GM19240 (cell line): ENCODE measurements at regions not wholly inside any gene's neighbourhood (a gene's known extent, or its start where the extent isn't known, plus 50 kb on each side); places are given as distances from the start of the nearest gene placed in this dataset.

Experiments
- DNase-seq: peaks from one replicate; pipeline ENCODE4 v3.0.0; 2011; ENCODE audit warnings: low spot score; ENCODE audit not compliant: insufficient read length

DNA sequence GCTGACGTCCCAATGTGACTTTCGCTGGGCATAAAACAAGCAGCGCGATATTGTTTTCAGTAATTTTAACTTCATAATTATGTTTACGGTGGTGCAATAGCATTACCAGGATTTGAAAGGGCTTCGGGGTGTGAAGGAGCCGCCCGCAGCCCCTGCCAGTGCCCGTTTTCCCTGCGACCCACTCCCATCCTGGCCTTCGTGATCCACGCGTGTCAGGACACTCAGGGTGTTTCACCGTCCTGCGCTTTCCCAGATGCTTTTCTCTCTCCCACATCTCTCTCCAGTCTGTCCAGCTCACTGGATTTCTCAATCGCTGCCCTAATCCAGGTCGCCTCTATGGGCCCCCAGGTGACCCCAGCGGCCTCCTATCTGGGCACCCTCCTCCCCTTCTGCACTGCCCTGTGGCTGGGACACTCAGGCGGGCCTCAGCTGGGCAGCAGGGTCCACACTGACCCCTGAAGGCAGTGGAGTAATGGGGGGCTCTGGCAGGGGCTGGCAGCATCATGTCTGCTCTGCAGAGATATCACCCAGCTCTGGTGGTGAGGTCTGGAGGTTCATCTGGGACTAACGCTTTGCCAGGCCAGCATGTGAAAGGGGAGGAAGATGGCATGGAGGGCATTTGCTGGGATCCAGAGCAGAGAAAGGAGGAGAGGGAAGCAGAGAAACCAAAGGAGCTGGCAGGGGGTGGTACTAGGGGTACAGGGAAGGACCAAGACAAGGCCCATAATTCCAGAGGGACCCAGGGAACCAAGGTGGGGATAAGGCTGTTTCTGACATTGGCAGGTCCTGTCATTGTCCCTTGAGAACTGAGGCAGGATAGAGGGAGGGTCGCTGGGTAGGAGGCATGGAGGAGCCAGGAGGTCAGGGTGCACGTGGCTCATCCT lies 622.8 kb downstream of the BRD1 start:
- DNase-seq = no peak

DNA sequence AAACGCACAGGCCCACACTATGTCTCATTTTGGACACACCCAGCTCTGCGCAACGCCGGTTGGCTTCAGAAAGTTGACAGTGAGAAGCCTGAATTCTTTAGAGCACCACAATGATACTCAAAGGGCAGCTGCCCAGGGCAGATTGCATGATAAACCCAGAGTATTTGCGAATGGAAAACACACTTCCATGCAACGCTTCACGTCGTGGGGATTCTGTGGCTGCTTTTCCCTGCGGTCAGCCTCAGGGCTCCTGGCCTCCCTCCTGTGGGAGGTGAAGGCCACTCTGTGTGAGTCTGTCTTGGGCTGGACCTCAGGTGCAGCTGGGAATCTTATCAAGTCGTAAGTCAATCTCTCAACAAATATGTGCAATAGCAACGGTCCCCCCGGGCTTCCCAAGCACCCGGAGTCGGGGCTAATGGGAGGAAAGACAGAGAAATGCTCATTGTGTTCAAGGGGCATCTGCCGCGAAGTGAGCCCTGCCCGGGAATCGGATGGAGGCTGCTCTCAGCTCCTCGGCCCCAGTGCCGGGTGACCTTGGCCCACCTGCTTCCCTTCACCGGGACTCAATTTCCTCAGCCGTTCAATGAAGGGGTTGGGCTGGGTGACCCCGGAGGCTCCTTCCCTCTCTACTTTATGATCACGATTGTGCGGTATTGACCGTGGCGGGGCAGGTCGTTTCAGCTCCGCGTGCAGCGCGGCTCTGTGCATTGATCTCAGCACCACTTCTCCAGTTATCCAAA lies 623.6 kb downstream of the BRD1 start:
- no peak for DNase-seq

DNA sequence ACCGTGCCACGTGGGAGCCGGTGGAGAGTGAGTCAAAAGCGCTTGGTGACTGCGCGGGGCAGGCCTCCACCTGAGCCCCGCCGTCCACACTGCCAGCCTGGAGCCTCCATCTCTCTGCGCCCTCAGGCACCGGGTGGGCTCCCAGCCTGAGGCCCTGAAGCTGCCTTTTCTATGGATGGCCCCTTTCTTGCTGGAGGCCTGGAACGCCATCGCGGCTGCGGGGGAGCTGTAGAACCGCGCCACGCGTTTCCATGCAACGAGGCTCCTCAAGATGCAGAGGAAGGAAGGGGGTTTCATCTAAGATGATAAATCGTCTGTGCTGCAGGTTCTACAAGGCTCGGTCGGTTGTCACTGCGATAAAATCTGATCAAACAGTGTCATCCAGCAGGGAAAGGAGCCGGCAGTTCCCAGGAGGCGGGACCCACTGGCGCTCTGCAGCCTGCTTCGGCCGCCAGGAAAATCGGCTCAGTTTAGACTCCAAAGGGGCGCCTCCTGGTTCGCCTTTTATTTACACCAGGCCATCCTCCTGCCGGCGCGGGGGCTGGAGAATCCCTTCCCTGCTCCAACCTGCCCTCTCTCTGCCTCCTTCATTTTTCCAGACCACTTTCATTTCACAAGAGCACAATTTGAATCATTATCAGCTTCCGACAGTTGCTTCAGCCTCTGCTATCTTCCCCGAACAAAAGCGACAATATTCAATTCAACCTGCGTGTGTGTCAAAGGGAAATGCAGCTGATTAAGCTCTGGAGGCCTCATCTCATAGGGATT lies 624.4 kb downstream of the BRD1 start:
- no peak for DNase-seq

DNA sequence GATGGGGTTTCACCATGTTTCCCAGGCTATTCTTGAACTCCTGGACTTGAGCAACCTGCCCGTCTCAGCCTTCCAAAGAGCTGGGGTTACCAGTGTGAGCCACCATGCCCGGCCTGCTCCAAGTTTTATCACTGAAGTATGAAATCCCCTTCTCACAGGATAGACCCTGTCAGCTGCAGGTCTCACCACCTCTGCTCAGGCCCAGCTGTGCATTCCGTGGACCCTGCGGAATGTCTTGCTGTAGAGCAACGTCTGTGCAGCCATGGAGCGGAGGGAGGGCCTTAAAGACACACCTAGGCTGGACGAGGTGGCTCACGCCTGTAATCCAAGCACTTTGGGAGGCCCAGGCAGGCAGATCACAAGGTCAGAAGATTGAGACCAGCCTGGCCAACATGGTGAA lies 625.4 kb downstream of the BRD1 start:
- no peak for DNase-seq

DNA sequence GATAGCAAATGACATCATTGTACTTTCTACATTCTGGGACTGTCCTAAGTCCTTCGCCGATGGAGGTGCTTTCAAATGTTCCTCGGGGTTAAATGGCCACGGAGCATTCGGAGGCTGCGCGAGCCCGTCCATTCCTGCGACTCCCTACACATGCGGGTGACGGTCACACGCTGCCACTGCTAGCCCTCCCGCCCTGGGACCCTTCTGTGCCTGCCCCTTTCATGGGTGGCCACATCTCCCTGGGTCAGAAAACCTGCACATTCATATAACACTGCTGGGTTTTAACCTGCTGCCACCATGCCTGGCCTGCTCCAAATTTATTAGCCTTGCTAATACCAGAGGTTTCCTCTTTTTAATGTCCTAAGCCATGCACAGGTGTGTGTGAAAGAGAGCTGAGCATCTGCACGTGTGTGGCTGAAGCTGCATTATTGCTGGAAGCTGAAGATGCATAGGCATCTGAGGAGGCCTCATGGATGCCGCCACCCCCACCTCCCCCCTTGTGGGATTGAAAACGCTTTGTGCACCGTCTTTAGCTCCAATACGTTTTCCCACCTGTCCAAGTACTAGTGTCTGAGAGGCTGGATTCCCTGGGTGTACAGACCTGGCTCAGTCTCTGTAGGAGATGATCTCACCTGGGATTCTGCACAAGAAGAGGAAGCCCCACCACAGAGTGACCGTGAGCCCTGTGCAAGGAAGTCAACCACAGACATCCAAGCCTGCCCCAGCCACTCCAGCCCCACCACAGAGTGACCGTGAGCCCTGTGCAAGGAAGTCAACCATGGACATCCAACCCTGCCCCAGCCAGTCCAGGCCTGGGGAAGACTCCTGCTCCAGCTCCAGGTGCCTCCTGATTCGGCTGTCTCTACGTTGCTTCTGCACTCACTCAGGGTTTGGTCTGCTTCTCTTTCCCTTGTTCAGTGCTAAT lies 626.4 kb downstream of the BRD1 start:
- no peak for DNase-seq

DNA sequence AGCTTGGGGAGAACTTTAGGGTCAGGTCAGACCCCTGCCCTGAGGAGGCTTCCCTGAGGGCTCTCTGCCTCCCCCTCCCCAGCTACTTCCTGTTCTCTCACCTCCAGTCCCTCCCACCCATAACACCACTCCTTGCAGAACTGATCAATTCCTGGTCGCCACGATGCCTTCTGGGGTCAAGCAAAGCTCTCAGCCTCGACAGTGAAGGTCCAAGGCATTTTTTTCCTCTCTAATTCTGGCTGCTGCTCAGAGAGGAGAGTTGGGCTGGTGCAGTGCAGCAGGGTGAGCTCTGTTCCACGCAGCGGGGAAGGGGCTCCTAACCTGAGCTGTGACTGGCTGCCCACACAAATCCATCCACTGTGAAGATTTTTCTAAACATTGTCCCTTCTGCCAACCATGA lies 628.4 kb downstream of the BRD1 start:
- no peak for DNase-seq

DNA sequence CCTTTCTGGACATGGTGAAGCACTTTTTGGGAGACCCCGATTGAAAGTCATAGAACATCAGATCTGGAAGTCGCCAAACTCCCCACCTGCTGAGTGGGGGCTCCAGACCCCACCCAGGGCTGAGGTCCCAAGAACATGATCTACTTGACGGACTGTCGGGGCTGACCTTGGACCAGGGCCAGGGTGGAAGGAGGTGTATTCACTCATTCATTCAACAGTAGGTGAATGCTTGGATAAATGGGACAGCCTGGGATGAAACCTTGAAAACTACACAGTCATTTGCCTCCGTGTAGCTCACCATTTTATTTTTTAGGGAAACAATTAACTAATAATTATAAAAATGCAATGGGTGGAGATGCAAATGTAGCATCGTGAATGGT lies 629.0 kb downstream of the BRD1 start:
- DNase-seq = no peak

DNA sequence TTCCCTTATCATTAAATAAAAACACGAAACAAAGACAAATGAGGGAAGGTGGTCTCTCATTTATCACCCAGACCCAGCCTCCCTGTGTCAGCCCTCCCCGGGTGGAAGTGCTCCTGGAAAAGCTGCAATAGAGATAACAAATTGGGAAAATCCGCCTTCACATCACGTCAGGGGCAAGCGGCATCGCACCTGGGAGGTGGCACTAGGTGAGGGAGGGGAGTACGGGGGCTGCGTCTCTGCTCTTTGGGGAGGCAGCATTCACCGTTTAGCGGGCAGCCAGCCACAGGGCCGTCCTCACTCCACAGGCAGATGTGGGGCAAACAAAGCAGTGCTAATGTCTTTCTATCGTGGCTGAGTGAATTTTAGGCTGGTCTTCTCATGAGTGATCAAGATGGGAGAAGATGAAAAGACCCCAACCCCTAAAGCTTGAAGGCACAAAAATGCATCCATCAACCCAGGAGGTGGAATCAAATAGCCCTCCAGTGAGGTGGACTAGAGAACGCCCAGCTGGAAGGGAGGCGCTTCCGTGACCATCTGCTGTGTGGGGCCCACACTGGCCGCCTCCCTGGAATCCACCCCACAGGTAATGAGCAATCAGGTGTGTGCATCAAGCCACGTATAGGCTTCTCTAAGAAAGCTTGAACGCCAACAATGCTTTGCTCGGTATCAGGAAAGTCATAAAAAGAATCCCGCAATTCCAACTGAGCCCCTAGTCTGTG lies 629.5 kb downstream of the BRD1 start:
- DNase-seq = no peak

DNA sequence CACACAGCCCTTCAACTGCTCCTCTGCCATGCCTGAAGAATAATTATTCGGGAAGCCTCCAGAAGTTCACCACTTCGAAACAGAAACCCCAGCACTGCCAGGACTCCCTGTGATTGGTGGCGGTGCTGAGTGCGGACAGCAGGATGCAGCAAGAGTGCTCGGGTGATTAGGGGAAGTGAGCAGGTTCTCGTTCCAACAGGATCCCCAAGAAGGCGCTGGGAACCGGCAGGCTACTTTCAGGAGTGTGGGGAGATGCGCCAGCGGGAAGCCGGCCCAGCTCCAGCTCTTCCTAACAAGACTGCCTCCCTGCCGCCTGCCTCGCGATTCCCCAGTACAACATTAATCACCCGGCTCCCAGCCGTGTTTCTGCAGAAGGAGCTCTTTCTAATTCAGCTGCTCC lies 630.2 kb downstream of the BRD1 start:
- DNase-seq = no peak

DNA sequence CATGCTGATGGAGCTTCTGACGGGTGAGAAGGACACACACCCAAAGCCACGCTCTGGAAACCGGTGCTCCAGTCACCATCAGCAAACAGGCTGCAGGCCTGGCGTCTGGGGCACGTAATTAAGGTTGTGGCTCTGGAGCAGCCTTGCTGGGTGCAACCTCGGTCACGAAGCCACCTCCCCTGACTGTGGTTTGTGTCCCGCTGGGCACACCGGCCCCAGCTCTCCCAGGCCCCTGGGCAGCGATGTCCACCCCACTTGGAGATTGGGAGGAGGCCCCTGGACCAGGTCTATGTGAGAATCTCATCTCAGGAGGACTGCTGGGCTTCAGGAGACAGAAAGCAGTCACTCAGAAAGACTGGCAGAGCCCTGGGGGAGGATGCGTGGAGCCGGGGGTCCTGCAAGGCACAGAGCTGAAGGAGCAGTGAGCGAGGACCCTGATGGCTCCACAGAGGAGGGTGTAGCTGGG lies 631.6 kb downstream of the BRD1 start:
- no peak for DNase-seq

DNA sequence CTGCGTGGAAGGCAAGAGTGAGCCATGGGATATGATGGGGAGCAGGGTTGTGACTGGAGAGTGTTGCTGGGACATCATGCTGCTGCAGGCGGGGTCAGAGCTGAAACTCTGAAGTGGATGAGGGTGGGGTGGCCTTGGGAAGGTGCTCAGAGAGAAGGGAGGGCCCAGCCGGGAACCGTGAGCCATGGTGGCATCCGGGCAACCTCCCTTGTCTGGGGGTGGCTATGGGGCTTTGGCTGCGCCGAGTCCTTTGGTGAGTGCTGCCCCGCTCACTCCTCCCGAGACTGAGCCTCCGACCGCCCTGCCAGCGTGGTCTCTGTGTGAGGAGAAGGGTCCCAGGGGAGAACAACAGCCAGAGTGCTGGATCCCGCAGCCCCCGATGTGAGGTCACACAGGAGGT lies 632.0 kb downstream of the BRD1 start:
- no peak for DNase-seq

DNA sequence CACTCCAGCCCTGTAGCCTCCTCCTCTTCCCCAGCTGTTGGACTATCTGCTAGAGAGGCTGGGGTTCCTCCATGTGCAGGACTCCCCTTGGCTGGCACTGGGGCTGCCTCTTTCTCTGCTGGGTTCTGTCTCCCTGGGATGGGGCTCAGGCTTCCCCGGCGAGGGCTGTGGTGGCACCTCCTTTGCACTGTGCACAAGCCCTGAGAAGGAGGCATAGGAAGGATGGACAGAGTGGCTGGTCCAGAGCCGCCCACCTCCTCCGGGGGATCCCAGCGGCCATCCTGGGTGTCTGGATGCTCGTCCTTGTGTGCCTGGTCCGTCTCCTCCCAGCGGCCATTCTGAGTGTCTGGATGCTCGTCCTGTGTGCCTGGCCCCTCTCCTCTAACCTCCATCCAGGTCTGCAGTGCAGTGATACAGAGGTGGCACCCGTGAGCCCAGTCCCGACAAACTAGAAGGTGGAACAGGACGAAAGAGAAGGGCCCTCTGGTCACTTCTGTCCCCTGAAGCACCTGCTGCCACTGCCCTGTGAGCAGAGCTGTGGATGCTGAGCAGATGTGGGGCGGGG lies 633.7 kb downstream of the BRD1 start:
- no peak for DNase-seq

DNA sequence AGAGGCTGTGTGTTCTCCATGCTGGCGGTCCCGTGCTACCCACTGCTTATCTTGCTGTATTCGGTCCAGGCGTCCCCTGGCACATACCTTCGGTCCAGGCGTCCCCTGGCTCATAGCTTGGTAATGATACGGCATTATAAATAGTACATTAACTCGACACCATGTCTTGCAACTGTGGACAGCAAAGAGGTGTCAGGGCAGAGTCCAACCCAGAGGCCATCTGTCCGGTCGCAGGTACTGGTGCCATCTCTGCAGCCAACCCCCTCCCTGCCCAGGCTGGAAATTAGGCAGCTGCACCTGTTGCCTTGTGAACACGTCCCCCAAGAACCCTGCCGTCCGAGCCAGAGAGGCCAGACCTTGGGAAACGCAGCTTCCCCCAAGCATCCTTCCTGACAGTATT lies 634.3 kb downstream of the BRD1 start:
- no peak for DNase-seq

DNA sequence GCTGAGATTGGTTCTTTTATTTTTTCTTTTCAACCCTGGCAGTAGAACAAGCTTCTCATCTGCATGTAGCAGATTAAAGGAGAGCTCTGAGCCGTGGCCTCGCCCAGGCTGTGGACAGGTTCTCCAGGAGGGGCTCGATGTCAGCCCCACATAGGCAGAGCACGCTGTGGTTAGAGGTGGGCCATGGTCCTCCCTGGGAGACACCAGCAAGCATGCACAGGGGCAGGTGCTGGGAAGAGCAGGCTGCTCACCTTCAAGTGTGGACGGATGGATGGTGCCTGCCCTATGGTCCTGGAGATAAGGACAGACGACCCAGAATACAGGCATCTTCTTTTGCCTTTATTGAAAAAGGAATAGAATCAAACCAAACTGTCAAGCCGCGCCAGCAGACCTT lies 634.8 kb downstream of the BRD1 start:
- DNase-seq = no peak

DNA sequence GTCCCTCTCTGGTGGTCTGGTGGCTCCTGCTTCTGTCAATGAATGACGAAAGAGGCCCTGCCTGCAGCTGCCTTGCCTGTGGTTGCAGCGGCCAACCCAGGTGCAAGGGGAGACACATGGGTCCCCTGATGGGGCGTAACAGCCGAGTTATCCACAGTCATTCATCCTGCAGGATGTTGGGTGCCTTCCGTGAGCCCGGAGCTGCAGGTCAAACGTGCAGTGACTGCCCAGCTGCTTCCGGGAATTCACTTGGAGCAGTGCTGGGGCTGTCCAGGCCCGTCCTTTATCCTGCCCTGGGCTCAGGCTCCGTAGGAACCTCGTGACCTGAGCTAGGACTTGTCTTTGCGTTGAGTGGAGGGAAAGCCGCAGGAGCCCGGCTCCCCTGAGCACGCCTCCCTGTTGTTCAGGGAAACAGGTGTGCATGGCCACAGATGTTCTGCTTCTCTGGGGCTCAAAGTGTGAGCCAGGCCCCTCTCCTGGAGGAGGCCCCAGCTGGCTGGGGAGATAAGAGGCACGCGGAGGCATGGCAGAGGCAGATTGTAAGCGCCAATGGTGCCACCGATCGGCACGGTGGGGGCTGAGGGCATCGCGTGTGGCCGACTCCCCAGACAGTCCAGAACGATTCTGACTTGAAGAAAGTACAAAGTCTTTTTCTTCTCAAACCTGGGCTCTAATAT lies 635.4 kb downstream of the BRD1 start:
- DNase-seq = no peak

DNA sequence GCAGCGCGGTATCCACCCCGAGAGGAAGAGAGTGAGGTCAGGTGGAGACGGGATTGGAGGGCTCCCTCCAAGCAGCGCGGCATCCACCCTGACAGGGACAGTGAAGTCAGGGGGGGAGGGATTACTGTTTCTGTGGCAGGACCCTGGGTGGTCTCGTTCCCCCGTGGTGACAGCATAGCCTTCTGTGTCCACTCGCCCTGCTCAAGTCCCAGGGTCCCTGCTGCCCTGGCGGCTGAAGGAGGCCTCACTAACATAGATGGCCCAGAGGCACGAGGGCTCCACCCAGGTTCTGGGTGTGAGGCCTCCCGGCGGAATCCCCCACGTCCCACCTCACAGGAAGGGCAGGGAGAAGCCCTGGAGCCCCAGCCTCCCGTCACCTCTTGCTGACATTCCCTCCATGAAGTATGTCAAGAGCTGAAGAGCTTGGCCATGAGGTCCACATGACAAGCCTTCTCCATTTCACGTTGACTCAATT lies 636.1 kb downstream of the BRD1 start:
- no peak for DNase-seq

DNA sequence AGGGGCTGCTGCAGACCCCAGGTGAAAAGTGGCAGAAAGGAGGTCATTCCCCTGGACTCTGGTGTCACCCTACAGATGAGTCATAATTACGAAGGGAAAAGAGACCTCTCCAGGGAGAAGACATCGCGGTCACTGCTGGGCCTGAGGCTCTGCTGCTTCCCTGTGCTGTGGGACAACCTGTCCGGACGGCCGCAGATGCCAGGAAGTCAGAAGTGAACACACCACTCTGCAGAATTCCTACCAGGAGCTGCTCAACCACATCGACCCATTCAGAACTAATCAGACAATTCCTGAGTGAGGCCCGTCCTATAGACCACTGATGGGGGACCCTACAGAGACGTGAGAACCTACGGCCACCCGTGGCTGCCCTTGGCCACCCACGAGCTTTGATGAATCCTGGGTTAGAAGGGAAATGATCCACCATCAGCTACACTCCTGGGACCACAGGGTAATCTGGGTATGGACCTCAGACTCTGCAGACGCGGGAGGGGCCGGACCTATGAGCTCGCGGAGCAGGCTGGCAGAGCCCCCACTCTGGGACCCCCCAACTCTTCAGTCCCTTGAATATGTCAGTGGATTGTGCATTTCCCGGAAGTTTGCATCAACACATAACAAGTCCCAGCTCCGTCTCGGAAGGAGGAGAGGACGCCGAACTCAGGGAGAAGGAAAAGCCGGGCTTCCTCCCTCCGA lies 636.7 kb downstream of the BRD1 start:
- no peak for DNase-seq

DNA sequence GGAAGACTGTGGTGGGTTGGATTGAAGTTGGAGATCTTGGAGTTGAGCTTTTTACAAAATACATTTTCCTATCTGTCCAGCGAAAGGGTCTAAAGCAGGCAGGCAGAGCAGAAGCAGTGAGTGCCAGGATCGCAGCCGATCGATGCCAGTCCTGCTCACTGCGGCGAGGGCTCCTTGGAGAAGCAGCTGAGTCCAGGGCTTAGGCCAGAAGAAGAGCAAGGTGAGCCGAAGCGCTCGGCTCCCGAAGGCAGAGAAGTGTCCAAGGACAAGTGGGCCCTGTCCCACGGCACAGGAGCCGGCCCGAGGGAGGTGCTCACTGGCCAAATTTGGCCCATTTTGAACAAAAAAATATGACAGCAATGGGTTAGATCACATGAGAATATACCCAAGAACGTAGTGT lies 637.8 kb downstream of the BRD1 start:
- no peak for DNase-seq

DNA sequence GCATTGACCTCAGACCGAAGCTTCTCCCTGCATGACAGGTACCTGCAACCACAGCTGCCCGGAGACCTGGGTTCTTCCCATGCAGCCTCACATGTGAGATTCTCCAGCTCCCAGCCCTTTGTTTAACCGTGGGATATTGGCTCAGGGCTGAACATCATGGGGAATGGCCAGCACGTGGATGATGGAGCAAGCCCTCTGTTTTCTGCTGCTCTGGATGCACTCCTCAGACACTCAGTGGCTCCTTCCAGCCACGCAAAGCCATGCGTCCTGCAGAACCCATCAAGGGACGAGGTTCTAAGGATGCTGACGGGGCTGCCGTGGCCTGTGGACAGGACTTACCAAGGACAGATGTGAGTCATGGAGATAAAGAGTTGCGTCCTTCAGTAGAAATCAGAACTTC lies 639.1 kb downstream of the BRD1 start:
- no peak for DNase-seq
